B cell (primary cell): ENCODE measurements at regions not wholly inside any gene's neighbourhood (a gene's known extent, or its start where the extent isn't known, plus 50 kb on each side); places are given as distances from the start of the nearest gene placed in this dataset.

Source experiments
- ATAC-seq: fragments of 200-7000 bp; cut with Tn5 transposase; one replicate; pipeline ENCODE4 v1.10.0; 2021; ENCODE audit warnings: low read depth, mild to moderate bottlenecking, moderate number of reproducible peaks, moderate library complexity
- CTCF ChIA-PET: fragments of 350-600 bp; sonication (Branson Sonifier 250); formaldehyde crosslinking; loops from one replicate; lab custom pipeline; 2021; ENCODE audit warnings: antibody characterized with exemption, inconsistent platforms; lab: Charles Lee
- POLR2A ChIA-PET: fragments of 350-600 bp; sonication (Branson Sonifier 250); formaldehyde crosslinking; loops from one replicate; lab custom pipeline; 2021; ENCODE audit warnings: antibody characterized with exemption; lab: Charles Lee
- DNase-seq: peaks from one replicate; pipeline ENCODE4 v3.0.0; 2013
- H2AFZ ChIP-seq: 2 replicates; pipeline ENCODE4 v1.6.1; 2012; ENCODE audit warnings: mild to moderate bottlenecking, low read depth, low read length; ENCODE audit not compliant: insufficient read depth, poor library complexity, severe bottlenecking
- H3K27ac ChIP-seq, 2 donors: 1 replicate in 1 of 2; 2 replicates in 1 of 2; pipeline ENCODE4 v1.5.1; 2012 to 2013; ENCODE audit warnings: low read length in 2 of 2, mild to moderate bottlenecking in 2 of 2, moderate library complexity in 1 of 2
- H3K27me3 ChIP-seq, 4 experiments: fragments of 200-600 bp in 1 of 4; sonication (generic) in 1 of 4; replicated peaks in 1 of 4; 1 replicate in 2 of 4; 2 replicates in 2 of 4; pipeline versions ENCODE4 v1.6.1 to v1.7.0; 2013 to 2016; ENCODE audit warnings: low read length in 3 of 4, mild to moderate bottlenecking in 2 of 4, mixed read lengths in 1 of 4, moderate library complexity in 1 of 4; ENCODE audit not compliant: insufficient read depth in 4 of 4, control insufficient read depth in 3 of 4; ENCODE audit errors: control extremely low read depth in 1 of 4
- H3K36me3 ChIP-seq, 2 experiments: replicated peaks in 1 of 2; 1 replicate in 1 of 2; 2 replicates in 1 of 2; pipeline versions ENCODE4 v1.6.1 to v1.7.1; 2013; ENCODE audit warnings: low read length in 1 of 2; ENCODE audit not compliant: insufficient read depth in 2 of 2, control insufficient read depth in 1 of 2; ENCODE audit errors: control extremely low read depth in 1 of 2, extremely low read depth in 1 of 2
- H3K4me1 ChIP-seq, 2 donors: fragments of 200-600 bp in 1 of 2; sonication (generic) in 1 of 2; 1 replicate in 1 of 2; 2 replicates in 1 of 2; pipeline versions ENCODE4 v1.5.1 to v1.6.1; 2013 to 2017; ENCODE audit warnings: low read length in 2 of 2; ENCODE audit not compliant: control insufficient read depth in 2 of 2, insufficient read depth in 2 of 2
- H3K4me2 ChIP-seq: replicated peaks from 2 replicates; pipeline ENCODE3; 2012; ENCODE audit warnings: mild to moderate bottlenecking, low read depth, low read length; ENCODE audit not compliant: poor library complexity, severe bottlenecking
- H3K4me3 ChIP-seq, 5 experiments: fragments of 200-600 bp in 1 of 5; sonication (generic) in 1 of 5; 1 replicate in 3 of 5; 2 replicates in 2 of 5; pipeline versions ENCODE4 v1.5.1 to v1.7.0; 2011 to 2016; ENCODE audit warnings: low read length in 4 of 5, mild to moderate bottlenecking in 4 of 5, low read depth in 2 of 5, control low read depth in 1 of 5, moderate library complexity in 1 of 5; ENCODE audit not compliant: insufficient read depth in 1 of 5; ENCODE audit errors: control extremely low read depth in 1 of 5, extremely low read depth in 1 of 5
- H3K79me2 ChIP-seq: fragments of 200-600 bp; sonication (generic); one replicate; pipeline ENCODE4 v1.6.0; 2016; ENCODE audit warnings: low read length; ENCODE audit not compliant: control insufficient read depth, insufficient read depth
- H3K9ac ChIP-seq: fragments of 200-600 bp; sonication (generic); 2 replicates; pipeline ENCODE4 v1.6.1; 2017; ENCODE audit warnings: mild to moderate bottlenecking, low read length, moderate library complexity
- H3K9me3 ChIP-seq, 3 donors: one replicate each; pipeline versions ENCODE4 v1.6.1 to v1.7.1; 2013; ENCODE audit warnings: low read length in 2 of 3; ENCODE audit not compliant: control insufficient read depth in 2 of 3, insufficient read depth in 1 of 3; ENCODE audit errors: control extremely low read depth in 1 of 3
- H4K20me1 ChIP-seq: 2 replicates; pipeline ENCODE4 v1.6.0; 2012; ENCODE audit warnings: mild to moderate bottlenecking, low read length; ENCODE audit not compliant: insufficient read depth, control insufficient read depth, poor library complexity, severe bottlenecking
- H3K27ac Mint-ChIP-seq: one replicate; pipeline ENCODE4 v1.8.0; 2021; ENCODE audit warnings: mixed read lengths
- H3K27me3 Mint-ChIP-seq: one replicate; pipeline ENCODE4 v1.8.0; 2021; ENCODE audit warnings: mixed read lengths
- H3K4me1 Mint-ChIP-seq: one replicate; pipeline ENCODE4 v1.8.0; 2021; ENCODE audit warnings: mixed read lengths
- H3K4me3 Mint-ChIP-seq: one replicate; pipeline ENCODE4 v1.8.0; 2021; ENCODE audit warnings: mixed read lengths
- H3K9me3 Mint-ChIP-seq: one replicate; pipeline ENCODE4 v1.8.0; 2022; ENCODE audit warnings: mixed read lengths; ENCODE audit not compliant: insufficient read depth
- CTCF ChIP-seq: fragments of 200-600 bp; IDR thresholded peaks from one replicate; pipeline ENCODE4 v1.8.0; 2022; ENCODE audit warnings: antibody characterized with exemption, mild to moderate bottlenecking
- EZH2 ChIP-seq: IDR thresholded peaks from 2 replicates; pipeline ENCODE4 v1.6.1; 2012; ENCODE audit warnings: borderline replicate concordance, low read depth, mild to moderate bottlenecking, moderate library complexity, low read length; ENCODE audit not compliant: insufficient read depth, poor library complexity, severe bottlenecking
- WGBS: methylation state at CpG from one replicate; pipeline ENCODE4 v1.1.5; 2013; ENCODE audit warnings: missing lambda C conversion rate; ENCODE audit not compliant: insufficient coverage; 5-methylcytosine and 5-hydroxymethylcytosine counted together
- intact Hi-C: fragments of 100-400 bp; cut with micrococcal nuclease; formaldehyde crosslinking; loops from one replicate; pipeline ENCODE4 v1.10.0; 2022

GRCh38 chr5:39605588-39606575 lies 181.1 kb upstream of the DAB2 start:
- H3K27me3 Mint-ChIP-seq, result peaks cover 10% of the 10 kb centered on the region
- Histone ChIP-seq H3K4me1 (no peaks in the 10 kb centered on the region), H3K9ac (no peak overlapping the region), H3K27ac (no peak overlapping the region), H3K4me3 (no peak overlapping the region), H2AFZ (no peak overlapping the region), H3K4me2 (no peak overlapping the region), H3K79me2 (no peaks in the 10 kb centered on the region), H4K20me1 (no peaks in the 10 kb centered on the region), H3K36me3 (no peaks in the 10 kb centered on the region), H3K27me3 (no peaks in the 10 kb centered on the region), H3K9me3 (no peaks in the 10 kb centered on the region)
- no peak overlapping the region for H3K27ac Mint-ChIP-seq
- POLR2A ChIA-PET, result no interaction called here
- 100% methylated on average over 1 of the region's 5 CpGs for WGBS
- ATAC-seq, result no peak
- no peak overlapping the region for H3K4me3 Mint-ChIP-seq
- TF ChIP-seq CTCF (no peak), EZH2 (no peak)
- DNase-seq, result no peak
- intact Hi-C loops, result no loop called here
- no peaks in the 10 kb centered on the region for H3K9me3 Mint-ChIP-seq
- CTCF ChIA-PET, result no interaction called here
- H3K4me1 Mint-ChIP-seq, result peaks cover 3% of the 10 kb centered on the region

- intact Hi-C loops, result no loop called here
- no peak overlapping the region for H2AFZ ChIP-seq
- Mint-ChIP-seq H3K27me3 (peaks cover 10% of the 10 kb centered on the region), H3K27ac (no peak overlapping the region), H3K9me3 (no peaks in the 10 kb centered on the region), H3K4me1 (peaks cover 3% of the 10 kb centered on the region), H3K4me3 (no peak overlapping the region)
- H3K36me3 ChIP-seq, result no peaks in the 10 kb centered on the region
- TF ChIP-seq CTCF (no peak), EZH2 (no peak)
- H3K79me2 ChIP-seq, result no peaks in the 10 kb centered on the region
- no peaks in the 10 kb centered on the region for H3K9me3 ChIP-seq
- POLR2A ChIA-PET, result no interaction called here
- no peak overlapping the region for H3K9ac ChIP-seq
- 79% methylated on average over 3 of the region's 5 CpGs for WGBS
- CTCF ChIA-PET, result no interaction called here
- DNase-seq (no peak), ATAC-seq (no peak)
- H3K27ac ChIP-seq, result no peak overlapping the region
- H3K27me3 ChIP-seq, result no peaks in the 10 kb centered on the region
- no peaks in the 10 kb centered on the region for H3K4me1 ChIP-seq
- no peak overlapping the region for H3K4me3 ChIP-seq
- H4K20me1 ChIP-seq, result no peaks in the 10 kb centered on the region
- no peak overlapping the region for H3K4me2 ChIP-seq
These were observed 180.4 kb upstream of the DAB2 start for GRCh38 chr5:39605145-39605544.
